ENCODE measurements at regions not wholly inside any gene's neighbourhood (a gene's known extent, or its start where the extent isn't known, plus 50 kb on each side); places are given as distances from the start of the nearest gene placed in this dataset.

GRCh38 chr15:91635080-91635479 lies 218.4 kb upstream of the SLCO3A1 start:
- Histone ChIP-seq H3K27ac (ENCODE audit: extremely low read depth, low read depth, low read length) (no peak overlapping the region), H3K4me1 (replicated peaks in 1 of 2; ENCODE audit: control insufficient read depth in 2 of 2, insufficient read depth in 2 of 2, low read length in 2 of 2) (no peaks in the 10 kb centered on the region; a peak in 1 of 5 replicates), H3K36me3 (ENCODE audit: control insufficient read depth, insufficient read depth, low read length) (no peaks in the 10 kb centered on the region), H4K20me1 (replicated peaks; ENCODE audit: control insufficient read depth, insufficient read depth, low read length) (no peaks in the 10 kb centered on the region), H3K9me3 (replicated peaks; ENCODE audit: control insufficient read depth, insufficient read depth, low read depth, low read length) (no peaks in the 10 kb centered on the region), H3K9ac (ENCODE audit: insufficient read depth in 1 of 2, low read depth in 2 of 2, low read length in 2 of 2) (no peak overlapping the region), H3K4me2 (ENCODE audit: insufficient read depth, low read length) (no peak overlapping the region), H3K79me2 (ENCODE audit: control insufficient read depth, insufficient read depth, low read length) (no peaks in the 10 kb centered on the region), H2AFZ (ENCODE audit: low read depth, low read length) (no peak overlapping the region), H3K27me3 (ENCODE audit: control insufficient read depth in 2 of 2, insufficient read depth in 2 of 2, low read length in 2 of 2) (no peaks in the 10 kb centered on the region), H3K9me1 (ENCODE audit: control insufficient read depth, insufficient read depth, low read length) (no peaks in the 10 kb centered on the region), H3K4me3 (no peak overlapping the region)
- ATAC-seq (no peak), FAIRE-seq (no peak), DNase-seq (ENCODE audit: extremely low read depth in 1 of 4, low spot score in 3 of 4) (no peak)
- in situ Hi-C loops (cut with MboI) (no loop called here), intact Hi-C loops (cut with micrococcal nuclease) (no loop called here)
- BruUV-seq (replicated peaks): no TSS peak
- 0% methylated on average over 2 of the region's 2 CpGs for WGBS (ENCODE audit: insufficient coverage, low coverage, missing lambda C conversion rate)
- TF ChIP-seq CEBPB (tag; IDR thresholded peaks at IDR 0.05): no peak
- TF ChIP-seq ZNF512 (tag; IDR thresholded peaks at IDR 0.05): no peak
- no peak for TF ChIP-seq TSHZ1 (CRISPR knock-in tag; IDR thresholded peaks at IDR 0.05)
- TF ChIP-seq ELK1 (CRISPR knock-in tag; IDR thresholded peaks at IDR 0.05): no peak
- TF ChIP-seq HDAC3 (IDR thresholded peaks at IDR 0.05; ENCODE audit: borderline replicate concordance, partially characterized antibody): no peak
- TF ChIP-seq SPI1 (IDR thresholded peaks at IDR 0.05; ENCODE audit: borderline replicate concordance, low read depth, low read length): no peak
- no peak for TF ChIP-seq SMAD1 (IDR thresholded peaks at IDR 0.05; ENCODE audit: low read depth, low read length, partially characterized antibody)
- no peak for TF ChIP-seq HCFC1 (IDR thresholded peaks at IDR 0.05; ENCODE audit: low read depth, low read length)
- POLR2A ChIA-PET: no interaction called here
- CTCF ChIA-PET (ENCODE audit: low intra/inter-chr PET ratio): no interaction called here
